HG02763 (cell line): ENCODE measurements at regions not wholly inside any gene's neighbourhood (a gene's known extent, or its start where the extent isn't known, plus 50 kb on each side); places are given as distances from the start of the nearest gene placed in this dataset.

ENCODE experiments used
- ATAC-seq: cut with Tn5 transposase; IDR thresholded peaks from one replicate; pipeline ENCODE4 v1.9.1; 2021; ENCODE audit warnings: mild to moderate bottlenecking, moderate library complexity; ENCODE audit not compliant: unreplicated experiment

GRCh38 chr13:32960626-32961025, 55.6 kb upstream of the KL start:
- no peak for ATAC-seq

- ATAC-seq = no peak
Measured at GRCh38 chr13:32961724-32962123, 54.5 kb upstream of the KL start.

GRCh38 chr13:32962342-32962741, 53.9 kb upstream of the KL start:
- no peak for ATAC-seq

GRCh38 chr13:32964987-32965386, 51.2 kb upstream of the KL start:
- no peak for ATAC-seq
